ENCODE measurements at regions not wholly inside any gene's neighbourhood (a gene's known extent, or its start where the extent isn't known, plus 50 kb on each side); places are given as distances from the start of the nearest gene placed in this dataset.

GRCh38 chr6:120620900-120621299, 713.4 kb downstream of the TBC1D32 start:
- Histone ChIP-seq H4K20me1 (replicated peaks; ENCODE audit: control insufficient read depth, insufficient read depth, low read length) (no peaks in the 10 kb centered on the region), H3K4me1 (replicated peaks in 1 of 2; ENCODE audit: control insufficient read depth in 2 of 2, insufficient read depth in 2 of 2, low read length in 2 of 2) (no peaks in the 10 kb centered on the region), H3K4me3 (no peak overlapping the region), H3K27me3 (ENCODE audit: control insufficient read depth in 2 of 2, insufficient read depth in 2 of 2, low read length in 2 of 2) (no peaks in the 10 kb centered on the region), H3K9me3 (replicated peaks; ENCODE audit: control insufficient read depth, insufficient read depth, low read depth, low read length) (no peaks in the 10 kb centered on the region; the same call in 1 of the 2 replicates), H2AFZ (ENCODE audit: low read depth, low read length) (no peak overlapping the region), H3K9ac (ENCODE audit: insufficient read depth in 1 of 2, low read depth in 2 of 2, low read length in 2 of 2) (no peak overlapping the region), H3K27ac (ENCODE audit: extremely low read depth, low read depth, low read length) (no peak overlapping the region), H3K9me1 (ENCODE audit: control insufficient read depth, insufficient read depth, low read length) (no peaks in the 10 kb centered on the region), H3K79me2 (ENCODE audit: control insufficient read depth, insufficient read depth, low read length) (no peaks in the 10 kb centered on the region), H3K4me2 (ENCODE audit: insufficient read depth, low read length) (no peak overlapping the region), H3K36me3 (ENCODE audit: control insufficient read depth, insufficient read depth, low read length) (no peaks in the 10 kb centered on the region)
- no TSS peak for BruUV-seq (replicated peaks)
- 0% methylated on average over 1 of the region's 1 CpG for WGBS (ENCODE audit: insufficient coverage, low coverage, missing lambda C conversion rate)
- DNase-seq (ENCODE audit: extremely low read depth in 1 of 4, low spot score in 3 of 4): no peak
- CTCF ChIA-PET (ENCODE audit: low intra/inter-chr PET ratio): no interaction called here
- in situ Hi-C loops (cut with MboI) (no loop called here), intact Hi-C loops (cut with micrococcal nuclease) (no loop called here)
- no peak for FAIRE-seq
- POLR2A ChIA-PET: no interaction called here
- ATAC-seq: no peak
- TF ChIP-seq ZNF707 (CRISPR knock-in tag; conservative IDR thresholded peaks at IDR 0.05) (no peak), ILF3 (IDR thresholded peaks at IDR 0.05; ENCODE audit: borderline replicate concordance) (no peak), ZNF280A (IDR thresholded peaks at IDR 0.05; ENCODE audit: low read depth, partially characterized antibody) (no peak), CBFA2T2 (conservative IDR thresholded peaks at IDR 0.05) (no peak), ESRRB (CRISPR knock-in tag; IDR thresholded peaks at IDR 0.05; ENCODE audit: borderline replicate concordance) (no peak), MBD1 (CRISPR knock-in tag; IDR thresholded peaks at IDR 0.05) (no peak), MTA2 (IDR thresholded peaks at IDR 0.05; ENCODE audit: low read depth) (no peak), ZBTB40 (IDR thresholded peaks at IDR 0.05) (no peak), ZBTB40 (CRISPR knock-in tag; IDR thresholded peaks at IDR 0.05) (no peak), ZNF12 (CRISPR knock-in tag; IDR thresholded peaks at IDR 0.05) (no peak), ZBED1 (IDR thresholded peaks at IDR 0.05) (no peak)
